Lung microvascular endothelial cell (primary cell): ENCODE measurements at regions not wholly inside any gene's neighbourhood (a gene's known extent, or its start where the extent isn't known, plus 50 kb on each side); places are given as distances from the start of the nearest gene placed in this dataset.
"Not testable (repeated sequence)": the region's sequence is repeated elsewhere in the genome, so short reads cannot be mapped to it uniquely, and the experiment has no call there.

Experiments used
- DNase-seq, 2 donors: peaks; one replicate each; pipeline versions ENCODE4 v3.0.0 to v3.0.0-alpha.2; 2010; ENCODE audit warnings: low read depth in 2 of 2

GRCh38 chr3:170657312-170657711 is 71.4 kb upstream of the SLC7A14 start:
- no peak for DNase-seq

- DNase-seq = no peak
These were observed 70.4 kb upstream of the SLC7A14 start for GRCh38 chr3:170656284-170656683.

GRCh38 chr3:170653801-170654200 is 67.9 kb upstream of the SLC7A14 start:
- no peak for DNase-seq

GRCh38 chr3:170651260-170651845 is 65.5 kb upstream of the SLC7A14 start:
- no peak for DNase-seq

GRCh38 chr3:170650557-170650956 is 64.7 kb upstream of the SLC7A14 start:
- DNase-seq = not testable (repeated sequence)

GRCh38 chr3:170644711-170645110 is 58.8 kb upstream of the SLC7A14 start:
- no peak for DNase-seq

GRCh38 chr3:170643831-170644230 is 58.0 kb upstream of the SLC7A14 start:
- no peak for DNase-seq

- no peak for DNase-seq
These were observed 57.2 kb upstream of the SLC7A14 start for GRCh38 chr3:170642882-170643601.

- DNase-seq = no peak
These were observed 55.8 kb upstream of the SLC7A14 start for GRCh38 chr3:170641510-170642236.

- no peak for DNase-seq
These were observed 54.9 kb upstream of the SLC7A14 start for GRCh38 chr3:170640737-170641171.

- DNase-seq = no peak
These were observed 53.1 kb upstream of the SLC7A14 start for GRCh38 chr3:170638988-170639387.

GRCh38 chr3:170637306-170637705 is 51.4 kb upstream of the SLC7A14 start:
- no peak for DNase-seq

GRCh38 chr3:170636400-170636973 is 50.6 kb upstream of the SLC7A14 start:
- DNase-seq = no peak
